Uterus (tissue), 2 donors: ENCODE measurements at regions not wholly inside any gene's neighbourhood (a gene's known extent, or its start where the extent isn't known, plus 50 kb on each side); places are given as distances from the start of the nearest gene placed in this dataset.

Experiments used
- CTCF ChIP-seq, 4 experiments: fragments of 200-600 bp in 2 of 4; fragments of 450-650 bp in 2 of 4; sonication (generic) in 2 of 4; IDR thresholded peaks; one replicate each; pipeline ENCODE4 v1.5.1; 2016 to 2019; ENCODE audit warnings: antibody characterized with exemption in 4 of 4, mild to moderate bottlenecking in 2 of 4, moderate library complexity in 1 of 4
- POLR2A ChIP-seq, 2 donors: fragments of 450-650 bp; IDR thresholded peaks; one replicate each; pipeline ENCODE4 v1.6.1; 2016; ENCODE audit warnings: antibody characterized with exemption in 2 of 2, mild to moderate bottlenecking in 1 of 2, moderate library complexity in 1 of 2

- TF ChIP-seq CTCF (IDR thresholded peaks at IDR 0.05) (no peak), POLR2A (IDR thresholded peaks at IDR 0.05) (no peak)
Observed at GRCh38 chr1:173410794-173411236, 66.3 kb upstream of the PRDX6 start.
